ENCODE measurements at regions not wholly inside any gene's neighbourhood (a gene's known extent, or its start where the extent isn't known, plus 50 kb on each side); places are given as distances from the start of the nearest gene placed in this dataset.

- no peaks in the 10 kb centered on the region for H3K4me1 ChIP-seq (ENCODE audit: insufficient read depth, low read length)
- peaks cover 5 to 20% (median 6%) of the 10 kb centered on the region in 3 experiments; a peak in 4 of 7 replicates for H3K36me3 Mint-ChIP-seq (ENCODE audit: insufficient read depth in 1 of 3, low read depth in 3 of 3)
- H4K20me1 ChIP-seq (ENCODE audit: control insufficient read depth, insufficient read depth, insufficient read length): no peaks in the 10 kb centered on the region
- no peaks in the 10 kb centered on the region for H3K79me1 ChIP-seq (ENCODE audit: insufficient read depth, low read depth, low read length, poor library complexity, severe bottlenecking)
- WGBS (ENCODE audit: extremely low coverage, insufficient read length, low lambda C conversion rate): no CpG with 5 or more reads among the region's 3 CpGs
- H3K23me2 ChIP-seq (ENCODE audit: insufficient read length, low read depth, low read length, poor library complexity, severe bottlenecking): no peaks in the 10 kb centered on the region
- no peak overlapping the region for H3K27ac Mint-ChIP-seq
- peaks cover 72% of the 10 kb centered on the region for H3K9me3 ChIP-seq (ENCODE audit: control insufficient read depth, low read depth, low read length)
- H3K9ac ChIP-seq (ENCODE audit: extremely low read depth, insufficient read length, low read length): no peak overlapping the region
- H3K18ac ChIP-seq (ENCODE audit: insufficient read length, low read depth, low read length): no peak overlapping the region
- H3K4ac ChIP-seq (ENCODE audit: low read depth, low read length): no peak overlapping the region
- peaks cover 89 to 93% of the 10 kb centered on the region in 2 experiments for H3K9me3 Mint-ChIP-seq
- H3K27me3 Mint-ChIP-seq (ENCODE audit: low read depth): no peaks in the 10 kb centered on the region
- no peak overlapping the region for H3K56ac ChIP-seq (ENCODE audit: insufficient read length, low read depth, low read length)
- H4K8ac ChIP-seq (replicated peaks; ENCODE audit: insufficient read length, low read depth, low read length): no peak overlapping the region
- no peak for DNase-seq
- no peaks in the 10 kb centered on the region for H3K4me1 Mint-ChIP-seq
- no peak overlapping the region for H2BK20ac ChIP-seq (ENCODE audit: low read depth, low read length, poor library complexity, severe bottlenecking)
- TF ChIP-seq CTCF (conservative IDR thresholded peaks at IDR 0.05): no peak
- H2AFZ ChIP-seq (ENCODE audit: low read length): no peak overlapping the region
- H2BK15ac ChIP-seq (ENCODE audit: low read depth, low read length): no peak overlapping the region
- H2AK5ac ChIP-seq (ENCODE audit: insufficient read length, low read length): no peak overlapping the region
- no peak overlapping the region for H3K14ac ChIP-seq (ENCODE audit: insufficient read depth, low read length)
- H3T11ph ChIP-seq (ENCODE audit: low read length): no peak overlapping the region
- no peaks in the 10 kb centered on the region for H3K27me3 ChIP-seq (ENCODE audit: insufficient read depth, low read length)
- no peak overlapping the region for H3K4me2 ChIP-seq (ENCODE audit: insufficient read depth, insufficient read length, low read length)
- no peak overlapping the region for H4K91ac ChIP-seq (ENCODE audit: insufficient read length, low read depth, low read length)
- H2BK120ac ChIP-seq (ENCODE audit: low read depth, low read length, poor library complexity, severe bottlenecking): no peak overlapping the region
- no peak overlapping the region for H2BK12ac ChIP-seq (ENCODE audit: insufficient read length, low read depth, low read length)
- H3K79me2 ChIP-seq (ENCODE audit: insufficient read depth, low read length): no peaks in the 10 kb centered on the region
- H4K5ac ChIP-seq (ENCODE audit: insufficient read length, low read depth, low read length): no peak overlapping the region
- no peak overlapping the region for H3K23ac ChIP-seq (ENCODE audit: insufficient read length, low read depth, low read length)
- H3K27ac ChIP-seq (ENCODE audit: insufficient read length, low read depth, low read length): no peak overlapping the region
- no peak overlapping the region for H2BK5ac ChIP-seq (ENCODE audit: insufficient read length, low read length)
- H3K4me3 Mint-ChIP-seq: no peak overlapping the region
These were observed 1866.5 kb downstream of the TP53TG3F start for GRCh38 chr16:35325936-35326335.

Measured in H9 (cell line).